Sciatic nerve (tissue), 2 donors: ENCODE measurements at regions not wholly inside any gene's neighbourhood (a gene's known extent, or its start where the extent isn't known, plus 50 kb on each side); places are given as distances from the start of the nearest gene placed in this dataset.
"Not testable (repeated sequence)": the region's sequence is repeated elsewhere in the genome, so short reads cannot be mapped to it uniquely, and the experiment has no call there.

ENCODE experiments used
- ATAC-seq: fragments of 200-7000 bp; cut with Tn5 transposase; one replicate; pipeline ENCODE4 v1.9.1; 2020; ENCODE audit warnings: mild to moderate bottlenecking, moderate library complexity
- DNase-seq: peaks from one replicate; pipeline ENCODE4 v3.0.0-alpha.2; 2020; ENCODE audit warnings: low spot score
- intact Hi-C: fragments of 100-400 bp; cut with DNase I; formaldehyde crosslinking; loops from one replicate; pipeline ENCODE4 v1.14.2; 2022
- donor health status: DM: no; HTN: no; CAD: no.
- donor health status: DM: no; HTN: no; CAD: no.

GRCh38 chr2:53505826-53506225 is 261.8 kb upstream of the CHAC2 start:
- intact Hi-C loops: no loop called here
- no peak for ATAC-seq

GRCh38 chr2:53504507-53504906 is 263.1 kb upstream of the CHAC2 start:
- DNase-seq: no peak
- ATAC-seq: no peak
- intact Hi-C loops: no loop called here

More at GRCh38 chr2:53505826-53506225, 261.8 kb upstream of the CHAC2 start:
- no peak for DNase-seq

- intact Hi-C loops: no loop called here
- DNase-seq (no peak), ATAC-seq (no peak)
Observed at GRCh38 chr2:53500181-53500580, 267.4 kb upstream of the CHAC2 start.

GRCh38 chr2:53498210-53498609 is 269.4 kb upstream of the CHAC2 start:
- intact Hi-C loops: no loop called here
- DNase-seq: no peak
- ATAC-seq: peak; percentile 53

- ATAC-seq (no peak), DNase-seq (no peak)
- intact Hi-C loops: no loop called here
Observed at GRCh38 chr2:53497020-53497419, 270.6 kb upstream of the CHAC2 start.

- no peak for DNase-seq
- no peak for ATAC-seq
- intact Hi-C loops: no loop called here
Observed at GRCh38 chr2:53493210-53493609, 274.4 kb upstream of the CHAC2 start.

- ATAC-seq (peak; percentile 95), DNase-seq (peak; percentile 61)
- intact Hi-C loops: no loop called here
Observed at GRCh38 chr2:53490659-53491058, 276.9 kb upstream of the CHAC2 start.

GRCh38 chr2:53486185-53486899 is 281.3 kb upstream of the CHAC2 start:
- DNase-seq, intact Hi-C loops: not testable (repeated sequence)

GRCh38 chr2:53485021-53485728 is 282.4 kb upstream of the CHAC2 start:
- ATAC-seq (no peak), DNase-seq (no peak)
- intact Hi-C loops: no loop called here

More at GRCh38 chr2:53486185-53486899, 281.3 kb upstream of the CHAC2 start:
- not testable (repeated sequence) for ATAC-seq

GRCh38 chr2:53484531-53484930 is 283.1 kb upstream of the CHAC2 start:
- no peak for ATAC-seq
- intact Hi-C loops: no loop called here
- DNase-seq: no peak

GRCh38 chr2:53477517-53477916 is 290.1 kb upstream of the CHAC2 start:
- ATAC-seq (no peak), DNase-seq (no peak)
- intact Hi-C loops: no loop called here

- DNase-seq (no peak), ATAC-seq (no peak)
- intact Hi-C loops: no loop called here
Observed at GRCh38 chr2:53476834-53477233, 290.8 kb upstream of the CHAC2 start.

GRCh38 chr2:53475766-53476165 is 291.8 kb upstream of the CHAC2 start:
- intact Hi-C loops: no loop called here
- ATAC-seq (no peak), DNase-seq (no peak)

GRCh38 chr2:53475321-53475720 is 292.3 kb upstream of the CHAC2 start:
- intact Hi-C loops: no loop called here
- ATAC-seq: no peak
- no peak for DNase-seq

- DNase-seq: no peak
- intact Hi-C loops: no loop called here
- ATAC-seq: no peak
Observed at GRCh38 chr2:53474914-53475313, 292.7 kb upstream of the CHAC2 start.

- ATAC-seq: no peak
- intact Hi-C loops: no loop called here
- DNase-seq: no peak
Observed at GRCh38 chr2:53473775-53474311, 293.8 kb upstream of the CHAC2 start.

GRCh38 chr2:53473236-53473635 is 294.4 kb upstream of the CHAC2 start:
- intact Hi-C loops: no loop called here
- no peak for ATAC-seq
- DNase-seq: no peak

- intact Hi-C loops: no loop called here
- DNase-seq: no peak
- no peak for ATAC-seq
Observed at GRCh38 chr2:53467467-53468180, 300.0 kb upstream of the CHAC2 start.

- no peak for DNase-seq
- intact Hi-C loops: no loop called here
- ATAC-seq: no peak
Observed at GRCh38 chr2:53463806-53464726, 303.5 kb upstream of the CHAC2 start.
